DMS153 treated with DMSO at 0.1 percent for 48 hours (cell line): ENCODE measurements at regions not wholly inside any gene's neighbourhood (a gene's known extent, or its start where the extent isn't known, plus 50 kb on each side); places are given as distances from the start of the nearest gene placed in this dataset.
"Not testable (repeated sequence)": the region's sequence is repeated elsewhere in the genome, so short reads cannot be mapped to it uniquely, and the experiment has no call there.

Experiments used
- DNase-seq: peaks from one replicate; lab custom pipeline; 2025; ENCODE audit not compliant: unreplicated experiment; lab: John Stamatoyannopoulos, UW

DNA sequence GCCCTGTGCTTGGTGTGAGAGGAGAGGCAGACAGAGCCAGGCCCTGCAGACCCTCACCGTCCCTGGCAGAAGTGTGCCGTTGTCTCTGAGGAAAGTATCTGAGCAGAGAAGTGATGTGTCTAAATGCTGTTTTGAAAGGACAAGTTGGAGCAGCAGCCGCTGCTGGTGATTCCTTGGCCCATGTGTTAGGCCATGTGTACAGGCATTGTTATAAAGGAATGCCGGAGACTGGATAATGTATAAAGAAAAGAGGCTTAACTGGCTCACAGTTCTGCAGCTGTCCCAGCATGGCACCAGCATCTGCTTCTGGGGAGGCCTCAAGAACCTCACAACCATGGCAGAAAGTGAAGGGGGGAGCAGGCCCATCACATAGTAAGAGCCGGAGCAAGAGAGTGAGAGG, 334.6 kb upstream of the ATP10A start:
- no peak for DNase-seq

DNA sequence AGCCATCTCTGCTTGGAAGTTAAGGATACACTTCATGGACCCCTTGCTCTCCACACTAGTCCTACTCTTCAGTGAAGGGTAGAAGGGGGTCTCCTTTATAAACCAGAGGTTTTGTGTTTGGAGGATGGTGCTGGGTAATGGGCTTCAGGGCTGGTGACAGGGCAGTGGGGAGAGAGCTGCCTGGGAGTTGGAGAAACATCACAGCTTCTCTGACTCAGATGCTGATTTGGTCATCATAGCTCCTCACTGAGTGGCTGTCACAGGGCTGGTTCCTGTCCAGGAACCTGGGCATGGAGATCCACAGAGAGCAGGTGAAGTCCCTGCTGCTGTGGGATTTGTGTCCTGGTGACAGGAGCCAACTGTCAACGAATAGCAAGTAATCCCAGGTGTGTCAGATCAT, 333.9 kb upstream of the ATP10A start:
- DNase-seq = no peak

- DNase-seq = no peak
These were observed 328.1 kb upstream of the ATP10A start for GRCh38 chr15:26191193-26191592.

DNA sequence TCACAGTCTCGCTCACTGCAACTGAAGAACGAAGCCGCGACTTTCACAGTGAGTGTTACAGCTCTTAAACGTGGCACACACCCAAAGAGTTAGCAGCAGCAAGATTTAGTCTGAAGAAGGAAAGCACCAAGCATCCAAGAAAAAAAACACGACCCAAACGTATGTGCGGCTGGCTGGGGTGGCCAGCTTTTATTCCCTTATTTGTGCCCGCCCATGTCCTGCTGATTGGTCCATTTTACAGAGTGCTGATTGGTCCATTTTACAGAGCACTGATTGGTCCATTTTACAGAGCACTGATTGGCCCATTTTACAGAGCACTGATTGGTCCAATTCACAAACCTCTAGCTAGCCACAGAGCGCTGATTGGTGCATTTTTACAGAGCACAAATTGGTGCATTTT, 323.0 kb upstream of the ATP10A start:
- not testable (repeated sequence) for DNase-seq

GRCh38 chr15:26182441-26182840, 319.3 kb upstream of the ATP10A start:
- DNase-seq = no peak

GRCh38 chr15:26179906-26180305, 316.8 kb upstream of the ATP10A start:
- DNase-seq = no peak

DNA sequence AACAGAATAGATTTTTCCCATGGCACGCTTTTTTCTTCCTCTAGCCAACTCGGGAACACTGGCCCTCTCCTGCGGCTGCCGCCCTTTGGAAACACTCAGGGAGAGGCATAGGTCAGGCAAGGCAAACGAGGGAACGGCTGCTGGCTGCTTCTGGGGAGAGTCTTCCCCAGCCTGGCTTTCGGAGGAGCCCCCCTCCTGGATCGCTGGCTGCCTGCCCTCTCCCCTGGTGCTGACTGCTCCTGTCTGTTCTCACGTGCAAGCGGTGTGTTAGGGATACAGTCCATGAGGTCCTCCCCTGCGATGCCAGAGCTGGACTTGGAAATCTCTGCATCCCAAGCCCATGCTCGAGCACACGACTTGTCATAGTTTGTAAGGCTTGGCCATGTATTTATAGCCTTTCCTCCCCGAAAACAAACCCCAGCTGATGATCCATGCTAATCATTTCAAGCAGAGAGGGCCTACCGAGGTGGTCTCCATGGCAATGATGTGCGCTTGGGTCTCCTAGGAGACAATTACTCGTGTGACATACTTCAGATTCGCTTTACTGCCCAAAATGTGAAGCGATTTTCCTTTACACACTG, 315.6 kb upstream of the ATP10A start:
- no peak for DNase-seq

GRCh38 chr15:26177816-26178215, 314.7 kb upstream of the ATP10A start:
- DNase-seq = no peak

GRCh38 chr15:26176831-26177230, 313.7 kb upstream of the ATP10A start:
- no peak for DNase-seq

DNA sequence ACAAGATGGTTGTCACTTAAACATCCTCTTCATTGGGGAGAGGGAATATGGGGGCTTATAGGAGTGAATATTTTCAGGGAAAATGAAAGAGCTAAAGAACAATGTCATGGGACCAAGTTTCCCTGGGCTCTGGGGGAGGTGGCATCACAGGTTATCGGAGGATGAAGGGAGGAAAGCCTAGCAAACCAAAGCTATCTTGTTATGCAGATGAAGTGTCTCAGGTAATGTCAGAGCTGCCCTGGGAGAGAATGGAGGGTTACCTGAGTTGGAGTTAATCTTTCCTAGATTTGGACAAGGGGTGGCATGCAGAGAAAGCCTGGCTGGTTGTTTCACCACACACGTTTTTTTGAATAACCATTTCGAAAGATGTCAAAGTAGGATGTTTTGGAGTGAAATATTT, 308.1 kb upstream of the ATP10A start:
- DNase-seq = no peak

DNA sequence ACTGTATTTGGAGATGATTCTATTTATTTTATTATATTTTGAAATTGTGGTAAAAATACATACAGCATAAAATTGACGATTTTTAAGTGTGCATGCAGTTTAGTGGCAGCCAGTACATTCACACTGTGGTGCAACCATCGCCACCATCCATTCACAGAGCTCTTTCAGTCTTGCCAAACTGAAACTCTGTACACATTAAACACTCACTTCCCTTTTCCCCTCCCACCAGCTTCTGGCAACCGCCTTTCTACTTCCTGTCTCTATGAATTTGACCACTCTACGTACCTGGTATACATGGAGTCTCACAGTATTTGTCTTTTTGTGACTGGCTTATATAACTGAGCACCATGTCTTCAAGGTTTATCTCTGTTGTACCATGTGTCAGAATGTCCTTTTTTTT, 303.3 kb upstream of the ATP10A start:
- no peak for DNase-seq

GRCh38 chr15:26165546-26165945, 302.4 kb upstream of the ATP10A start:
- DNase-seq = no peak

DNA sequence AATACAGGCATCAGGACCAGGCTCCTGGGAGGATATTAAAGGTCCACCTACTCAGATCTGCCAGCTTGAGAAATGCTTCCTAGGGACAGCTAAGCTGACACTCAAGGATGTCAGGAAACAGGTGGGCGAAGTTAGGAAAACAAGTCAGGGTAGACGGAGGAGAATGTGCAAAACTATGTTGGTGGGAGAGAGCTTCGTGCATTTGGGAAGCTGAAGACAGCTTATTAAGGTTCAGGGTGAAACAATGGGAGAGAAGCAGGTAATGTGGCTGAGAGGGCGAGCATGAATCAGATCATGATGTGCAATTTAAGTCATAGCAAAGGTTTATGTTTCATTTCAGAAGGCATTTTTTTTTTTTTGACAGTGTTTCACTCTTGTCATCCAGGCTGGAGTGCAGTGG, 297.2 kb upstream of the ATP10A start:
- no peak for DNase-seq

DNA sequence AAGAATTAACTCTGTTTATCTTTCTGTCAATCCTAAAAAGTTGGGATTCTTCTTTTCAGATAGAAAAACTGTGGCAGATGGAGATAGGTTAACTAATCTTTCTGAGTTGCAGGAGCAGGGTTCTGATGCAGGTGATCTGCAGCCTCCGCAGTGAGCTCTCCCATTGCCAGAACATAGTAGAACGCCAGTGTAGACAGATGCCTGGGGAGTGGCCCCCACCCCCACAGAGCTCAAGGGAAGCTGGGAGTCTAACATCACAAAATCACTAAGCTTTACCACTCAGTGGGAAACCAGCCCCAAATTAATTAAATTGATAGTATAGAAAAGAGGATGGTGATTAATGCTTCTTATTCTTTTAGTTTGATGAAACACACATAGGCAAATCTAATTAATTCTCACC, 295.0 kb upstream of the ATP10A start:
- DNase-seq = no peak

- peak; percentile 25 for DNase-seq
These were observed 294.0 kb upstream of the ATP10A start for GRCh38 chr15:26157081-26157480.

DNA sequence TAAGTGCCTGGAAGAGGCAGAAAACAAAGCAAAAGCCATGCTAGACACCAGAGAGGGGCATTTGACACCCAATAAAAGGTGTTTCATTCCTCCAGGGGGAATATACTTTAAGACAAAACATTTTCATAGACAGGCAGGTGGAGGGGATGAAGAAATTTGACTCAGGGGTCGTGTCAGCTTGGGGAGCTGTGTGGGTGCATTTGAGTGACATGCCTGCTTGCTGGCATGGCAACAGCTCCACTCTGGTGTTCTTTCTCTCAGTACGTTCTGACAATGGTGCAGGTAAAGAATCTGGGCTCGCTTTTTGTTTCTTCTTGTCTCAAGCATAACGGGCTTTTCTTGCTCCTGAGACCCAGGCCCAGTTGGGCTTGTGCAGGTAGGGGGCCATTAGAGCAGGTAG, 292.9 kb upstream of the ATP10A start:
- no peak for DNase-seq

DNA sequence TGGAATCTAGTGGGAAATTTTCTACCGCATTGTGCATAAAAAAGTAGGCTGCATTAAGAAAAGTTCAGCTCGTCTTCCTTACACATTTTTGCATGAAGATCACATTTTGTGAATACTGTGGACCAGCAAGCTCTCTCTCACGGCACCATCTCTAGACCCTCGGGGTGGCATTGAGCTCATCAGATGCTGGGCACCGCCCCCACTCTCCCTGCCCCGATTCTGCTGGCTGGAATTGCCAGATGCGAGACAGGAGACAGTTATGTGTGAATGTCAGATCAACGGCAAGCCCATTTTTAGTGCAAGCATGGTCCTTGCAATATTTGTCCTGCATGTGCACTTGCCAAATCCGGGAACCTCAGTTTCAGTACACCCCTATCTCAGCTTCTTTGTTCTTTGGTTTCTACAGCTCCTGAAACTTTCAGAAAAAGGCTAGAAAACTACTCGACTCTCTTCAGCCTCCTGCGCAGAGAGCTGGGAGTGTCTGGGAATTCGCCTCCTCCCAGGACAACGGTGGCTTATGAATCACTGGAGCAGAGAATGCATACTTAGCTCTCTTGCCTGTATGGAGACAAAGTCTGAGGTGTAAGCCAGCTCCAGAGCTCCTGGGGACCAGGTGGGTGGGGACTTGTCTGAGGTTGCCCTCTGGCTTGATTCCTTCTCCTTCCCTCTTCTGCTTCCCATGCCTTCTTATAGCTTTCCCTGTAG, 285.2 kb upstream of the ATP10A start:
- no peak for DNase-seq

DNA sequence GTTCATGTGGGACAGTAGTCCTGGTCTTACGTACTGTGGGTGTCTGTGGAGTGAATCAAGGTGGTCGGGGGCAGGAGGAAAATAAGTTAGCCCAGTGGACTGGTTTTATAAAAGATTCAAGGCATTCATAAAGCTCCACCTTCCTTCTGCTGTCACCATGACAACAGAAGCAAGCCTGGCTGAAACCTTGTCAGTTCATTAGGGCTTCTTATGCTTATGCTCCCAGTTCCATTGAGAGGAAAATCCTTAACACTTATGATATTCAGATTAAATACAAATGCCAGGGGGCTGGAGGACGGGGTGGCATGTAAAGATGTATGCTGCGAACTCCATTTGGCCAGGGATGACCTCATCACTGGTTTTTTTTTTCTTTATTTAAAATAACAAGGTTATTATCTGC, 283.1 kb upstream of the ATP10A start:
- no peak for DNase-seq

- DNase-seq = no peak
These were observed 282.7 kb upstream of the ATP10A start for GRCh38 chr15:26145796-26146195.

GRCh38 chr15:26144836-26145235, 281.7 kb upstream of the ATP10A start:
- DNase-seq = no peak

GRCh38 chr15:26143221-26143620, 280.1 kb upstream of the ATP10A start:
- no peak for DNase-seq

DNA sequence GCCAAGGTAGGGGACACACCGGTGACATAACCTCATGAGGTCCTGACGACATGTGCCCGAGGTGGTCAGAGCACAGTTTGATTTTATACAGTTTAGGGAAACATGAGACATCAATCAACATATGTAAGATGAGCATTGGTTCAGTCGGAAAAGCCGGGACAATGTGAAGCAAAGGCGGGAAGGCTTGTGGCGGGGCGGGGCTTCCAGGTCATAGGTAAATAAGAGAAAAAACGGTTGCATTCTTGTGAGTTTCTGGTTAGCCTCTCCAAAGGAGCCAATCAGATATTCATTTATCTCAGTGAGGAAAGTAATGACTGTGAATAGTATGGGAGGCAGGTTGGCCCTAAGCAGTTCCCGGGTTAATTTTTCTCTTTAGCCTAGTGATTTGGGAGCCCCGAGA, 271.7 kb upstream of the ATP10A start:
- DNase-seq = no peak

DNA sequence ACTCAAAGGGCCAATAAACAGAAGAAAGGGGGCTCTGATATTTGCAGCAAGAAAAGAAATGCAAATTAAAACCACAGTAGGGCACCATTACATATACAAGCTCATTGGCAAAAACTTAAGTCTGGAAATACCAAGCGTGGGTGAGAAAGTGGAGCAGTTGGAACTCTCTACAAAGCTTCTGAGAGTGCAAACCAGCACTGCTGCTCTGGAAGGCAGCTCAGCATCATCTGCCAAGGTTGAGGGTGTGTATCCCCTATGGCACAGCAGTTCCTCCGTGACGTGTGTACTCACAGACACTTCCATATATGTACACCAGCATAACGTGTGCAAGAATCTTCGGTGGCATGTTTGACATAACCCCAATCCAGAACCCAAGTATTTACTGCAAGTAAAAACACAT, 271.0 kb upstream of the ATP10A start:
- DNase-seq = no peak
